Fibroblast of skin of abdomen (primary cell): ENCODE measurements at regions not wholly inside any gene's neighbourhood (a gene's known extent, or its start where the extent isn't known, plus 50 kb on each side); places are given as distances from the start of the nearest gene placed in this dataset.
"Not testable (repeated sequence)": the region's sequence is repeated elsewhere in the genome, so short reads cannot be mapped to it uniquely, and the experiment has no call there.

Source experiments
- DNase-seq: peaks from one replicate; pipeline ENCODE4 v3.0.0-alpha.2; 2013

DNA sequence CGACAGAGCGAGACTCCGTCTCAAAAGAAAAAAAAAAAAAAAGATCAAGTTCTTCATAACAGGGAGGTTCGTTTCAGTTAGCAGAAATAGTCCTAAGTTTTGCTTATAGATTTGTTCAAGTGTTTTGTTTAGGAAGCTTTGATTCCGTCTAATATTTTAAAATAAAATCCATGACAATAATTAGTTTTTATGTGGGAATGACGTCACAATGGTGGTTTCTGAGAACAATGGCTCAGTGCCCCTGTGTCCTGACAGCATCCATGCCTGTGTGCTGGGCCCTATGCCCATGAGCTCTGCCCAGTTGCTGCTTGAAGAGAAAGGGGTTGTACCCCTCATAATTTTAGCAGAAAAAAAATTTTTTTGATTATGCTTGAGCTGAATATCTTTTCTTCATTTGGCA lies 134.0 kb downstream of the SST start:
- DNase-seq = no peak

- no peak for DNase-seq
Measured at GRCh38 chr3:187533797-187534196, 136.4 kb downstream of the SST start.

DNA sequence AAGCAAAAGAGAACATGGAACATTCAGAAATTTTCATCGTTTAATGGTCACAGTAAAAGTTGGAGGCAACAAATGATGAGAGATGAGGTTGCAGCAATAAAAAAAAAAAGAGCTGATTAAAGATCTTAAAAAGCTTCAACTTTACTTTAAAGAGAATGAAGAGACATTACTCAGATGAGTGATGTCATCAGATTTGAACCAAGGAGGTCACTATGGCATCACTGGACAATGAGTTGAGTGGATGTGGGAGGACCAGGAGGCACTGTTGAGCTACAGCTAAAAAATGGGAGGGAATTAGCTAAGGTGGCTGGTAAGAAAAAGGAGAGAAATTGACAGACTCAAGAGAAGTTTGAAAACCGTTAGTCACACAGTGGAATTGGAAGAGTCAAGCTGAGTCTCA lies 138.4 kb downstream of the SST start:
- no peak for DNase-seq

DNA sequence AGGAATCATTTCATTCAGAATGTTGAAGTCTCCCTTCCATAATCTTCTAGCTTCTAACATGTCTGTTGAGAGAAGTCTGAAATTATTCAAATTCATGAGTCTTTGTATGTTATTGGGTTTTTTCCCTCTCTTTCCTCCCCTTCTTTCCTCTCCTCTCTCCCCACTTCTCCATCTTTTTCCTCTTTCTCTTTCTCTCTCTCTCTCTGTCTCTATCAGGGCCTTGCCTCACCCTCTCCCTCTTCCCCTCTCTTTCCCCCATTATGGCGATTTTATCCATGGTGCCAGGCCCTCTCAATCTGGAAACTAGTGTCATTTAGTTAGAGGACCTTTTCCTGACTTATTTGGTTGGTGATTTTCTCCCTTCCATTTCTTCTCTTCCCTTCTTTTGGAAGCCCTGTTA lies 147.3 kb downstream of the SST start:
- no peak for DNase-seq

DNA sequence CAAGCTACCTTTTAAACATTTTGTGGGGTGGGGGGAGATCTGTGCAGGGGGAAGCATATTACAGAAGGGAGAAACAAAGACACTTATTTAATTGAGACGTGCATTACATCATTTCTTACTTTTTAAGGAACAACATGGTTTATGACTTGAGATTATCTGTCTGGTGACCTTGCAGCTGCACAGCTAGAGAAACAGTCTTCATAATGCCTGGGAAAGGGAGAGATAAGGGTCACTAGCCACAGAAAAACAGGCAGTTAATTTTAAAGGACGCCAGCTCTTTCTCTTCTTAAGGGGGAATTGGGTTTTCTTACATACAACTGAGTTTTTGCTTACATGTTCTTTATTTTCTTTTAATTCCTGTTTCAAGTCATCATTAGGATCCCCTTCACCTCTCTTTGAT lies 147.9 kb downstream of the SST start:
- DNase-seq = no peak

DNA sequence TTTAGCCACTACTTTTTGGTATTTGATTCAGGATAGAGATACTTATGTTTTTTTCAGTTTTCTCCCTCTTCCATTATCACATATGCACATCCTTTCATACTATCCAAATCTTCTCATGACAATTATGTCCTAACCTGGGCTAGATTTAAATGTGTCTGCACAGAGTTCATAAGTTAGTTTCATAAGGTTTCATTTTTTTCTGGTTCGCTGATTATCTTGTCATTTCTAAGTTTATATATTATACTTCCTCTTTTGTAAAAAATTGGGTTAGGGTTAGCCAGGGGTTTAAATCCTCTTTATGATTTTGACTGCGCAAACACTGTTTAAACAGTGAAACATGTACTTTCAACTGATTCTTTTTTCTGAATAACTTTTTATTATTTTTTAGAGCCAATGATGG lies 148.6 kb downstream of the SST start:
- no peak for DNase-seq

DNA sequence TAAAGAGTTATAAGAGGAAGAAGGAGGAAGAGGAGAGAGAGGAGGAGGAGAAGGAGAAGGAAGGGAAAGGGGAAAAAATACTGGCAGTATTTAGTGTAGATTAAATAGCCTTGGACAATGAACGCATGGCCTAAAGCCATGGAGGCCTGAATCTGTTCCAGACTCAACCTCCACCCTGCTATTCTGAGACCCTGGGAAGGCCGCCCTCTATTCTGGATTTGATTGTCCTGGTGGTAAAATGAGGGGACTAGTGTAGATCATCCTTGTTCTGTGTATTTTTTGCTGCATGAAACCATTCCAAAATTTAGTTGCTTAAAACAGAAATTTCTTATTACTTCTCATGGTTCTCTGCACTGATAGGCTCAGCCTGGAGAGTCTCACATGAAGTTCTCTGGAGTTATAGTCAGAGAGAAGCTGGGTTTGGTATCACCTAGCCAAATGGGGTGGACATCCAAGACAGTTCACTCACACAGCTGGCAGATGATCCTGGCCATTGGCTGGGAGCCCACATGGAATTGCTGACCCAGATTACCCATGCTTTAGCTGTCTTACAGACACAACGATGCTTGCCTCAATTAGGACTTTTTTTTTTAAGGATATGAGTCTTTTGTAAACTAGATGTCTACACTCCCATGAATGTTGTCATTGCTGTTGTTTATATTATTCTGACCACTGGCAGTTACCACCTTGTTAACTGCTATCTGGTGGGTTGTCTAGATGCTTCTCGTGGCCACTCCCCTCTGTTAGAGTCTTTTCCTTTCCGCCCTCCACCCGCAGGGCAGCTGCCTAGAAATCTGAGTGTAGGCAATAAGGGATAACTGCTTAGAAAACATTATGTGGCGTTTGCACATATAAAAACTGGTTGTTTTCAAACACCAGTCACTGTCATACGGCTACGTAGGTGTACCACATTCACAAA lies 149.9 kb downstream of the SST start:
- no peak for DNase-seq

DNA sequence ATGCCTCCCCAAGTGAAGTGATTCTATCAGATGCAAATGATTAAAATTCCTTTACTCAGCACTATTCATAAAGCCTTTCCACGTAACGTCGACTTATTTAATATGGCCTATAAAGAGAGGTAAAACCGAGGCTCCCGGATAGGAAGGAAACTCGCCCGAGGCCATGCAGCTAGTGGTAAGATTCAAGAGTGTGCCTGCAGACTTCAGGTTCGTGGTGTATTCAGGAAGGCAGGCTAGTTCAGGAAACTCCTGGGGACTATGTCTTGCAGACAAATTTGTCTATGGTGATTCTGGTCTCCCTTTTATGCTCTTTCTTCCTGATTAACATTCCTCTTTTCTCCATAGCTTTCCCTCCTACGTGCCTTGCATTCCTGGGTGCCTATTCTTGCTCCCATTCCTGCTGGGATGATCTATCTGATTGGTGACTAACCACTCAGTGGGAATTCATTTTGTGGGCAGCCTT lies 150.7 kb downstream of the SST start:
- peak; percentile 82 for DNase-seq

GRCh38 chr3:187518616-187519015 lies 150.4 kb downstream of the RTP4 start:
- no peak for DNase-seq

GRCh38 chr3:187518207-187518606 lies 150.0 kb downstream of the RTP4 start:
- no peak for DNase-seq

DNA sequence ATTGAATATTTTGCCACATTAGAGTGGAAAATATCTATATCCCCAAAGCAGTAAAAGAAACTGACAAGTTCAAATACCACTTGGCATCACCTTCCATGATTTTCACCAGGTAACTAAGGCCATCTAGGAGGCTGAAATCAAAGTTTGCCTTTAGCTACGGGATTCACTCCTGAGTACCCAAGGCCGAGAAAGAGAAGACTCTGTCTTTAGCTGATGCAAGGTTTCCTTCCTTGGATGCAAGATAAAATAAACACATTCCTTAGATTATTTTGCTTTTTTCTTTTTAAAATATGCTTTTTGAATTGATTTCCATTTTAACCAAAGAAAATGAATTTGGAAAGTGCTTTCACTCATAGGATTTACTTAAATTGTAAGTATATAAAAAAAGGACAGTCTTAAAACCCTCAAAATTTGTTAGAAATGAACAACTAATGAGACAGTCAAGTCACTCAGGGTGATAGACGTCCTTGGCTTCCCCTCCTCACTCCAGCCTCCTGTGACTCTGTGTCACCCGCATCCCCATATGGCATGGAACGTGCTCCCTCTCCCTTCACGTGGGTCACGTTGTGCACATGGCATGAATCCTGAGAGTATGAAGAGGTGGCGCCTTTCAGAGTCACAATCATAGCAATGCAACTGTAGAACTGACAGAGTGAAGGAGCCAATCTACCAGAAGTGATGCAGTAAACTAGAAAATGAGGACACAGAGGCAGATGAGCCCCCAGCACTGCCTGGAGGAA lies 148.4 kb downstream of the RTP4 start:
- peak; percentile 24 for DNase-seq

DNA sequence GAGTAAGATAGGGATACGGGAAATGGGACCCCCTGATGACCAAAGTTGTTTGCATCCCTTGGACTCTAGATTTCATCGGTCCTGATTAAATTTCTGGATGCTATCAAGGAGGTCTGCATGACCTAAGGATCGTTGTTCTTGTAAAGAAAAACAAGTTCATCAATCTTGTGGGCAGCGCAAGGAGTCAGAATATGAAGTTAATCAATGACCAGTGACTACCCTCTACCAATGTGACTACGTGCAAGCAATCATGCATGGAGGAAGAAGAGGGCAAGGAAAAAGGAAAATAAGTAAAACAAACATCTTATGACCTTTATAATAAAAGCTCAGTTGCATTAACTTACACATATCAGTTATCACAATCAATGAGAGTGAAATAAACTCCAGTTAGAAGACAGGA lies 139.7 kb downstream of the RTP4 start:
- DNase-seq = no peak

DNA sequence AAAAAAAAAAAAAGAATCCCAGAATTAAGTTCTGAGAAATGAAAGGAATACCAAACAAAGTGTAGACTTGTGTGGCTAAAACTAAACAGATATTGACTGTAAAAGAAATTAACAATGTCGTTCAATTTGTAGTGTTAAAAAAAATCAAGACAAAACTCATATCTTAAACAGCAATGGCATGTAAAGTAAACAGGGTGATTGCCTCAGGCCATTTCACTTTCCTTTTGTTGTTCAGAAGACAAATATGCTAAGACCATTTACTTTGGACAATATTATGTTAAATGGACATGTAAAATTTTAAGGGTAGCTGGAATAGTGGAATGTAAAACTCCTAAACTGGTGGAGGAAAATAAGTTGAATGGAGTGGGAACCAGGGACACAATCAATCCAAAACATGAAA lies 139.1 kb downstream of the RTP4 start:
- DNase-seq = no peak

DNA sequence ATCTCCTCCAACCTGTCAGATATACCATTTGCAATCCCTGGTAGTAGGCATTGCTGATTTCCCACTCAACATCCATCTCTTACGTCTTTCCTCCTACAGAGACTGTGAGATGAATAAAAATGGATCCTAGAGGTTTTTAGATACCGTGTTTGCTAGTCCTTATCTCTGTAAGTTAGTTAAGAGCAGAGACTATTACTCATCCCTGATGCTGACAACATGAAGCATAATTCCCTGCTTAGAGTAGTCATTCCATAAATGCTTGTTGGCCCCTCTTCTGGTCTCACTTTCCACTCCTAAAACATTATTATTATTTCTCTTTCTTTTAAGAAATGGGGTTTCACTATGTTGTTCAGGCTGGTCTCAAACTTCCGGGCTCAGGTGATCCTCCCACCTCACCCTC lies 136.2 kb downstream of the RTP4 start:
- DNase-seq = no peak

GRCh38 chr3:187498211-187498724 lies 130.1 kb downstream of the RTP4 start:
- peak; percentile 6 for DNase-seq

- DNase-seq = no peak
Measured at GRCh38 chr3:187497052-187497451, 128.9 kb downstream of the RTP4 start.

- not testable (repeated sequence) for DNase-seq
Measured at GRCh38 chr3:187494056-187494455, 125.9 kb downstream of the RTP4 start.

DNA sequence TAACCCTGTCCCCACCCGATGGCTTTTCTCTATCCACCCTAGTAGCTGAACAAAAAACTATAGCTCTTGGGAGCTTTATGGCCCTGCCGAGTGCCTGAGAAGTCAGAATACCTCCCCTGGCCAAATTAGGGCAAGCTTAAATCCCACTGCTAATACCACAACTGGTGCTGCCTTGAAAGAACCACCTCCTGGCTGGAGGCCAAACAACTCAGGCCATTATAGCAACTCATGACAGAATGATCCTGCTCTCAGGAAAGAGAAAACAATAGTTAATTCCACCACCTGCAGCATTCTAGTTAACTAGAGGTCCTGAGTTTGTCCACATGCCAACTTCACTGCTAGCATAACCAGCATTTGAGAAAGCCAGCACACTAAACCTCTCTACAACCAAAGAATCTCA lies 123.2 kb downstream of the RTP4 start:
- no peak for DNase-seq

- peak; percentile 10 for DNase-seq
Measured at GRCh38 chr3:187490366-187490765, 122.2 kb downstream of the RTP4 start.

DNA sequence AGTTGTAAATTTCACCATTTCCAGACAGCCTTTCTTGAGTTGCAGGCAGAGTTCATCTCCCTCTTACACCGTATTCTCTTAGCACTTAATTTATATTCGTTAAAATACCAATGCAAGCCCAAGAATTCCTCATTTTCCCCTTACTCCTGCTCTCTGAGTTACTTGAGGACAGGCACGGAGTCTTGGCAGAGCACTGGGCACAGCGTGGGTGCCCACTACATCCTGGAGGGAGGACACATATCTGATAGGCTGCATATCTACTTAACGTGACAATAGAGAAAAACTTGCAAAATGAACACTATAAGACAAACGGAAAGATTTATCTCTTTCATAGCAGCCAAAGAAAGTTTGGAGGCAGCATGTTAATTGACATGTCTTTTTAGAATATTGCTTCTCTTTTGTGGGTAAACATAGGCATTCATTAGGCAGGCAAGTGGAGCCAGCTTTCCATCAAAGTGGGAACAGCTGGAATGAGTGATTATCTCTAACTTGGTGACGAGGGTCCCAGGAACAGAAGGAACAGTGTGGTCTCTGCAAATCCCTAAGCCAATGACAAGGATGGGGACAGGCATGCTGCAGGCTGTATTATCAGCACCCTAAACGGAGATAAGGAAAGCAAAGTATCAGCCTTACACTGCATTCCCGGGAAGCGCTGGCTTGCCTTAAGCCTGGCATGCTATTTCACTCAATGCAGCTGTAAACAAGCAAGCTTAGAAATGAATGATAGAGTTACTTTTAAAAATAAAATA lies 116.5 kb downstream of the RTP4 start:
- no peak for DNase-seq

GRCh38 chr3:187481426-187481825 lies 113.2 kb downstream of the RTP4 start:
- no peak for DNase-seq

- not testable (repeated sequence) for DNase-seq
Measured at GRCh38 chr3:187475613-187476012, 107.4 kb downstream of the RTP4 start.
